ENCODE measurements at regions not wholly inside any gene's neighbourhood (a gene's known extent, or its start where the extent isn't known, plus 50 kb on each side); places are given as distances from the start of the nearest gene placed in this dataset.
"Not testable (repeated sequence)": the region's sequence is repeated elsewhere in the genome, so short reads cannot be mapped to it uniquely, and the experiment has no call there.

DNA sequence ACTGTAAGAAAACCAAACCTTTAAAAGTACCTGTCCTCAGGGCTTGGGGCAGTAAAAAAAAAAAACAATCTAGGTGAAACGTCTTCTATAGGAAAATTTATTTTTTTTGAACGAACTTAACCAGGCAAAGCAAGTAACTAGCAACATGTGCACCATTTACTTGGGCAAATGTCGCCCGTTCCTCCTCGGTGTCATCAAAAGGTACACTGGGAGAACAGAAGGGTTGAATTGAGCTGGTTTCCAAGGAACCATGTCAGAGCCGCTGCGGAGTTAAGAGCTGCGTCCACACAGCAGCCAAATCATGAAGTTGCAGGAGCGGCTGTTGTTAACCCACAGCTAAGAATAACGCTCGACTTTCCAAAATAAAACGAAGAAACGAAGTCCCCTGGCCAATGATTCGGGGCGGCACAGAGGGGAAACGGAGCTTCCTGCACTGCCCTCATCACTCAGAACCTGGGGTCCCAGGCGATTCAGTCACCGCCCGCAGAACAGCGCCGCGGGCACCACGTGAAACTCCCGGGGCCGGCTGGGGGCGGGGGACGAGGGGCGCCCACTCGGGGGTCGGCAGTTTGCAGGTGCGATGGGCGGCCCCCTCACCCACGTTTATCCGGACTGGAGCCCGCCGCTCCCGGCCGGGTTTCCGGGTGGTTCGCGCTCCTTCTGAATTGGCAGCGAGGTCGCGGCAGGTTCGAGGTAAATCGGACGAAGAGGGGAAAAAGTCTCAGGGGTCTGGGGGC lies 53.6 kb upstream of the PLGLB1 start:
- POLR2A ChIA-PET; H3K36me3 ChIP-seq (ENCODE audit: control insufficient read depth, insufficient read depth, low read length); BruUV-seq (replicated peaks); intact Hi-C loops (cut with micrococcal nuclease; ENCODE audit: unreplicated experiment); H3K4me1 Mint-ChIP-seq (ENCODE audit: low read depth, unreplicated experiment); H3K9me3 Mint-ChIP-seq (ENCODE audit: unreplicated experiment); H3K4me1 ChIP-seq; H3K36me3 Mint-ChIP-seq (ENCODE audit: insufficient read depth, unreplicated experiment); H3K9me3 ChIP-seq; H3K27me3 ChIP-seq (replicated peaks; ENCODE audit: control insufficient read depth, insufficient read depth, low read length); H3K27me3 Mint-ChIP-seq (ENCODE audit: insufficient read depth, unreplicated experiment): not testable (repeated sequence)
- Mint-ChIP-seq H3K27ac (ENCODE audit: unreplicated experiment) (peak overlapping the region; percentile 75), H3K4me3 (ENCODE audit: unreplicated experiment) (peak overlapping the region; percentile 82)
- CTCF ChIA-PET: interaction anchor here (0.7 kb wide), 1 partner anchor 1884 kb away, joined by 3 read pairs; no protein-coding TSS in a partner anchor
- DNase-seq: peak in 1 of 2 experiments; percentile 19
- peak overlapping the region; percentile 76 for H3K4me3 ChIP-seq (ENCODE audit: low read depth, low read length)

DNA sequence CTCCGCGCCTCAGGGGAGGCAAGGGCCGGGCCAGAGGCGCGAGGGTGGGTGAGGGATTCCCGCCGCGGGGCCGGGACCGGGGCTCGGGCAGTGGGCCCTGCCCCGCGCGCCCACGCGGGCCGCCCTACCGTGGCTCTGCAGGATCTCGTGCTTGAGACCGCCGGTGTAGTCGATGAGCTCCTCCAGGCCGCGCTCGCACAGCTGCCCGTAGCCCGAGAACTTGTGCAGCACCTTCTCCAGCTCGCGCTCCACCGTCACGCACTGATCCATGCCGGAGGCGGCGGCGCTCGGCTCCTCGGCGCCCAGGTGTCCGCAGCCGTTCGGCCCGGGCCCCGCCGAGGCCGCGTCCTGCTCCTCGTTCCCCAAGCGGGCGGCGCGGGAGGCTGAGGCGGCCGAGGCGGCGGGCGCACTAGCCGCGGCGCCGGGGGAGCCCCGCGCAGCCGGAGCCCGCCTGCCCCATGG lies 54.2 kb upstream of the PLGLB1 start:
- POLR2A ChIA-PET; H3K27me3 ChIP-seq (replicated peaks; ENCODE audit: control insufficient read depth, insufficient read depth, low read length); H3K9me3 Mint-ChIP-seq (ENCODE audit: unreplicated experiment); intact Hi-C loops (cut with micrococcal nuclease; ENCODE audit: unreplicated experiment); H3K9me3 ChIP-seq; CTCF ChIA-PET; H3K4me1 ChIP-seq; H3K36me3 ChIP-seq (ENCODE audit: control insufficient read depth, insufficient read depth, low read length); H3K27me3 Mint-ChIP-seq (ENCODE audit: insufficient read depth, unreplicated experiment); H3K4me1 Mint-ChIP-seq (ENCODE audit: low read depth, unreplicated experiment); H3K36me3 Mint-ChIP-seq (ENCODE audit: insufficient read depth, unreplicated experiment): not testable (repeated sequence)
- peak overlapping the region; percentile 82 for H3K4me3 Mint-ChIP-seq (ENCODE audit: unreplicated experiment)
- DNase-seq: peak; percentile 56 to 57
- H3K27ac Mint-ChIP-seq (ENCODE audit: unreplicated experiment): peak overlapping the region; percentile 92
- TSS peak; percentile 10 for BruUV-seq (replicated peaks)
- H3K4me3 ChIP-seq (ENCODE audit: low read depth, low read length): peak overlapping the region; percentile 76

DNA sequence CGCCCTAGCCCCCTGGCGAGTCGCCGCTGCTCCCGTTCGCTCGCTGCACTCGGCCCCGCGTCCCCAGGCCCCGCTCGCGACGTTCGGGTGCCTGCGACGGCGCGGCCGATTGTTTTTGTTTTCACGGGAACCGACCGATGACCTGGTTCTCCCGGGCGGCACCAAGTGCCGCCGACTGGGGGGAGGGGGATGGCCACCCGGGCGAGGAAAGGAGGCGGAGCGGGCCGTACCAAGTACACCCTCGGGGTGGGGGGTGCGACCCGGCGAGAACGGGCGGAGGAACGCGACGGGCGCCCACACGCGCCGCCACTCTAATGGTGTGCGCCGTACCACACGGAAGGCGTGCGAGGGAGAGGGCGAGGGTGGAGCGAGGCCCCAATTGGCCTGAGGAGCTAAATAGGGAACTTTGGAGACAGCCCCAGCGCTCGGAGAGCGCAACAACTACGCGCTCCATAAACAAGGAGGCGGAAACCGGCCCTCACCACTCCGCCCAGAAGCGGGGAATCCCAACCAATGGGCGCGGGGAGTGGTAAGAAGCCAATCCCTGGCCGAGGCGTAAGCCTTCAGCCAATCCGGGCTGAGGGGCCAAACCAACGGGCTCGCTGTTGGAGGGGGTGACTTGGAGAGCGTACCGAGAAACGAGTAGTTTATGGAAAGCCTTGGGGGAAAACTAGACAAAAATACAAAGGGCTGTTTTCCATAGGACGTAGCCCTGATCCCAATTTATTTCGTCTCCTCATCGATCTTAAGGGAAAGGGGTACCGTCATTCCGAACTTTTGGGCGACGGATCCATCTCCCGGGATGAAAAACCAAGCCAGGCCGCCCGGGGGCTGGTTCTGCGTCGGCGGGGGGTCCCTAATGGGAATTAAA lies 54.8 kb upstream of the PLGLB1 start:
- H3K4me1 Mint-ChIP-seq (ENCODE audit: low read depth, unreplicated experiment); H3K9me3 ChIP-seq; BruUV-seq (replicated peaks); POLR2A ChIA-PET; H3K27me3 Mint-ChIP-seq (ENCODE audit: insufficient read depth, unreplicated experiment); H3K9me3 Mint-ChIP-seq (ENCODE audit: unreplicated experiment); H3K36me3 ChIP-seq (ENCODE audit: control insufficient read depth, insufficient read depth, low read length); H3K4me1 ChIP-seq; CTCF ChIA-PET; H3K27me3 ChIP-seq (replicated peaks; ENCODE audit: control insufficient read depth, insufficient read depth, low read length); H3K36me3 Mint-ChIP-seq (ENCODE audit: insufficient read depth, unreplicated experiment); intact Hi-C loops (cut with micrococcal nuclease; ENCODE audit: unreplicated experiment): not testable (repeated sequence)
- H3K4me3 Mint-ChIP-seq (ENCODE audit: unreplicated experiment): peak overlapping the region; percentile 82
- H3K4me3 ChIP-seq (ENCODE audit: low read depth, low read length): peak overlapping the region; percentile 76
- DNase-seq: peak; percentile 97 to 98
- peak overlapping the region; percentile 92 for H3K27ac Mint-ChIP-seq (ENCODE audit: unreplicated experiment)

DNA sequence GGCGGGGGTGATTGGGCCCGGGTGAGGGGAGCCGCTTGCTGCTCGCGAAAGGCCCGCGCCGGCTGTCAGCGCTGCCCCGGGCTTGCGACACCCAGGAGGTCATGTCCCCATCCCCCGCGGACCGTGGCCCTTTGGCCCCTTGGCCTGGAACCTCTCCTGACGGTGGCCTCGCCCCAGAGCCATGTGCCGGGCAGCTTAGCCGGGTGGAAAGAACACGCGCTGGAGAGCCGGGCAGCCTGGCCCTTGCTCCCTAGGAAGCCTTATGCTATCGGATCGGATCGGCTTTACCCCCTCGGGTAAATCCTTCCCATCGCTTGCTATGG lies 55.4 kb upstream of the PLGLB1 start:
- H3K27me3 Mint-ChIP-seq (ENCODE audit: insufficient read depth, unreplicated experiment); DNase-seq; H3K36me3 Mint-ChIP-seq (ENCODE audit: insufficient read depth, unreplicated experiment); H3K9me3 Mint-ChIP-seq (ENCODE audit: unreplicated experiment); CTCF ChIA-PET; H3K4me1 ChIP-seq; H3K9me3 ChIP-seq; H3K4me1 Mint-ChIP-seq (ENCODE audit: low read depth, unreplicated experiment); H3K27me3 ChIP-seq (replicated peaks; ENCODE audit: control insufficient read depth, insufficient read depth, low read length); intact Hi-C loops (cut with micrococcal nuclease; ENCODE audit: unreplicated experiment); H3K36me3 ChIP-seq (ENCODE audit: control insufficient read depth, insufficient read depth, low read length); POLR2A ChIA-PET: not testable (repeated sequence)
- peak overlapping the region; percentile 82 for H3K4me3 Mint-ChIP-seq (ENCODE audit: unreplicated experiment)
- peak overlapping the region; percentile 92 for H3K27ac Mint-ChIP-seq (ENCODE audit: unreplicated experiment)
- H3K4me3 ChIP-seq (ENCODE audit: low read depth, low read length): peak overlapping the region; percentile 62
- TSS peak; percentile 93 for BruUV-seq (replicated peaks)

DNA sequence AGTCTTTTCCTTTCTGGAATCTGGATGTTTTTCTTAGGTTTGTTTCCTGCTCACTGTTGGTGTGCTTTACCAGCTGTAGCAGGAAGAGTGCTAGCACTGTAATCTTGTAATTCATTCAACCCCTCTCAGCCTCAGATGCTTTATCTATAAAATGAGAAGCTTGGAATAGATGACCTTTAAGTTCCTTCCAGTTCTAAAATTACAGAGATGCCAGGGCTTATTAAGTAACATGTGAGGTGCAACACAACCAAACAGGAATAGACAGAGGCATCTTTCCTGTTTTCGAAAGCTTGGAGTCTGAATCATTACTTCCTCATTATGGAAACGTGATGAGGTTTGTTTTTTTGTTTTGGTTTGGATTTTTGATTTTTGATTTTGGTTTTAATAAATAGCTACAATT lies 60.1 kb upstream of the PLGLB1 start:
- CTCF ChIA-PET; intact Hi-C loops (cut with micrococcal nuclease; ENCODE audit: unreplicated experiment); POLR2A ChIA-PET; DNase-seq; H3K4me3 ChIP-seq (ENCODE audit: low read depth, low read length); H3K36me3 ChIP-seq (ENCODE audit: control insufficient read depth, insufficient read depth, low read length); BruUV-seq (replicated peaks); H3K4me3 Mint-ChIP-seq (ENCODE audit: unreplicated experiment); H3K9me3 ChIP-seq; H3K36me3 Mint-ChIP-seq (ENCODE audit: insufficient read depth, unreplicated experiment); H3K27me3 ChIP-seq (replicated peaks; ENCODE audit: control insufficient read depth, insufficient read depth, low read length); H3K27me3 Mint-ChIP-seq (ENCODE audit: insufficient read depth, unreplicated experiment); H3K27ac Mint-ChIP-seq (ENCODE audit: unreplicated experiment); H3K4me1 Mint-ChIP-seq (ENCODE audit: low read depth, unreplicated experiment); H3K4me1 ChIP-seq; H3K9me3 Mint-ChIP-seq (ENCODE audit: unreplicated experiment): not testable (repeated sequence)

DNA sequence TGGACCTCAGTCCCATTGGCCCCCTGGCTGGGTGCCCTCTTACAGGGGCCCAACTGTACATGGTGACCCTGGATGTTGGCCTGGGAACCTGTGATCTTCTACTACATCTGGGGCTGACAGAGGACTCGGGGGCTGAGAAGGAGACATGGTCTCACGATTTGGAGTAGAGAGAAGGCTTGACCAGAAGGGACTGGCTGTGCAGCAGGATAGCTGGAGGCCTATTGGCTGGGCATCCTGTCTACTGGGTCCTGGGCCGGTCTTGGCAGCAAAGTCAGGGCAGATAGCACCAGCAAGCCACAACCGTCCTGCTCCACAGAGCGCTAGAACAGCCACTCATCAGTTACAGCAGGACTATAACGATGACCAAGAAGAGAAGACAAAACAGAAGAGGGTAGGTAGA lies 66.4 kb upstream of the PLGLB1 start:
- H3K4me1 ChIP-seq; BruUV-seq (replicated peaks); CTCF ChIA-PET: not testable (repeated sequence)

DNA sequence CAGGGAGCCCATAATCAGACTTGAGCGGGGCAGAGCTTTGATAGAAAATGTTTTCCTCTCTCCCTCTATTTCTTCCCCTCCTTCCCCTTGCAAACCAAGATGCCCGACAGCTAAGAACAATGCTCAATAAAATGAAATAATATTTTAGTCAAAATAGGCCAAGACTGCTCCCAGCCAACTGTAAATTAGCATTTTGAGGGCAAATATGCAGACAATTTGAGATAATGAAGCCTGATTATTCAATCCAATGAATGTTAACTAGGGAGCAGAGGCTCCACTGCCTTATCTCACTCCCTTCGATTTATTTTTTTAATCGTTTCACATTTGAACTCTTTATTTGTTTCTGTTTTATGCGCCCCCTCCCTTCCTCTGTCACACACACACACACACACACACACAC lies 67.8 kb upstream of the PLGLB1 start:
- POLR2A ChIA-PET; CTCF ChIA-PET; H3K4me3 ChIP-seq (ENCODE audit: low read depth, low read length); H3K36me3 ChIP-seq (ENCODE audit: control insufficient read depth, insufficient read depth, low read length); H3K36me3 Mint-ChIP-seq (ENCODE audit: insufficient read depth, unreplicated experiment); DNase-seq; intact Hi-C loops (cut with micrococcal nuclease; ENCODE audit: unreplicated experiment); H3K4me3 Mint-ChIP-seq (ENCODE audit: unreplicated experiment); H3K27me3 Mint-ChIP-seq (ENCODE audit: insufficient read depth, unreplicated experiment); BruUV-seq (replicated peaks); H3K27ac Mint-ChIP-seq (ENCODE audit: unreplicated experiment); H3K4me1 Mint-ChIP-seq (ENCODE audit: low read depth, unreplicated experiment); H3K9me3 ChIP-seq; H3K27me3 ChIP-seq (replicated peaks; ENCODE audit: control insufficient read depth, insufficient read depth, low read length); H3K4me1 ChIP-seq: not testable (repeated sequence)
- H3K9me3 Mint-ChIP-seq (ENCODE audit: unreplicated experiment): peaks cover 21% of the 10 kb centered on the region

More for the DNA sequence above, 66.4 kb upstream of the PLGLB1 start:
- H3K36me3 ChIP-seq (ENCODE audit: control insufficient read depth, insufficient read depth, low read length); H3K4me3 ChIP-seq (ENCODE audit: low read depth, low read length); H3K36me3 Mint-ChIP-seq (ENCODE audit: insufficient read depth, unreplicated experiment); H3K27me3 Mint-ChIP-seq (ENCODE audit: insufficient read depth, unreplicated experiment); H3K9me3 ChIP-seq; H3K4me1 Mint-ChIP-seq (ENCODE audit: low read depth, unreplicated experiment); DNase-seq; intact Hi-C loops (cut with micrococcal nuclease; ENCODE audit: unreplicated experiment); H3K4me3 Mint-ChIP-seq (ENCODE audit: unreplicated experiment); H3K27ac Mint-ChIP-seq (ENCODE audit: unreplicated experiment); H3K27me3 ChIP-seq (replicated peaks; ENCODE audit: control insufficient read depth, insufficient read depth, low read length); POLR2A ChIA-PET: not testable (repeated sequence)
- peaks cover 21% of the 10 kb centered on the region for H3K9me3 Mint-ChIP-seq (ENCODE audit: unreplicated experiment)
